ENCODE measurements at regions not wholly inside any gene's neighbourhood (a gene's known extent, or its start where the extent isn't known, plus 50 kb on each side); places are given as distances from the start of the nearest gene placed in this dataset.

DNA sequence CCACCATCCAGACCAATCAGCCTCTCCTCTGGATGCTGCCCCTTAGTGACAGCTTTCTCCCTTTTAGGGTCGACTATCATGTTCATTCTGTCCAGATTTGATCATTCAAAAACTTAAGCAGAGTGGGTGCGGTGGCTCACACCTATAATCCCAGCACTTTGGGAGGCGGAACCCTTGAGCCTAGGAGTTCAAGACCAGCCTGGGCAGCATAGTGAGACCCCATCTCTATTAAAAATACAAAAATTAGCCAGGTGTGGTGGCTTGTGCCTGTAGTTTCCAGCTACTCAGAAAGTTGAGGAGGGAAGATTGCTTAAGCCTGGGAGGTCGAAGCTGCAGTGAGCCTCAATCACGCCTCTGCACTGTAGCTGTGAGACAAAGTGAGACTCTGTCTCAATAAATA lies 68.3 kb upstream of the ZCCHC2 start (continued):
- TF ChIP-seq NRF1 (IDR thresholded peaks at IDR 0.05; ENCODE audit: low read depth, low read length): no peak
- TF ChIP-seq ZNF274 (IDR thresholded peaks at IDR 0.05; ENCODE audit: borderline replicate concordance, extremely low read depth, low read length): no peak
